GM12875 (cell line): ENCODE measurements at regions not wholly inside any gene's neighbourhood (a gene's known extent, or its start where the extent isn't known, plus 50 kb on each side); places are given as distances from the start of the nearest gene placed in this dataset.

Experiments used
- H3K4me3 ChIP-seq: one replicate; pipeline ENCODE4 v1.5.1; 2011; ENCODE audit warnings: low read depth, low read length, control low read depth
- CTCF ChIP-seq: IDR thresholded peaks from 2 replicates; pipeline ENCODE4 v1.5.1; 2011; ENCODE audit warnings: low read depth, mild to moderate bottlenecking, control low read depth, inconsistent platforms, low read length, moderate library complexity, borderline replicate concordance; ENCODE audit not compliant: insufficient read depth

- H3K4me3 ChIP-seq = no peak overlapping the region
- TF ChIP-seq CTCF = no peak
These were observed 177.1 kb upstream of the CHRNA7 start for GRCh38 chr15:31852933-31853799.

- no peak for TF ChIP-seq CTCF
- no peak overlapping the region for H3K4me3 ChIP-seq
These were observed 173.7 kb upstream of the CHRNA7 start for GRCh38 chr15:31856581-31856980.

- TF ChIP-seq CTCF = no peak
- no peak overlapping the region for H3K4me3 ChIP-seq
These were observed 173.1 kb upstream of the CHRNA7 start for GRCh38 chr15:31857194-31857593.

GRCh38 chr15:31858026-31858425 is 172.3 kb upstream of the CHRNA7 start:
- TF ChIP-seq CTCF = no peak
- no peak overlapping the region for H3K4me3 ChIP-seq

- no peak for TF ChIP-seq CTCF
- H3K4me3 ChIP-seq = no peak overlapping the region
These were observed 164.1 kb upstream of the CHRNA7 start for GRCh38 chr15:31866248-31866647.

- peak; percentile 79 for TF ChIP-seq CTCF
- H3K4me3 ChIP-seq = no peak overlapping the region
These were observed 162.5 kb upstream of the CHRNA7 start for GRCh38 chr15:31867536-31868442.
